A549 (cell line): ENCODE measurements at regions not wholly inside any gene's neighbourhood (a gene's known extent, or its start where the extent isn't known, plus 50 kb on each side); places are given as distances from the start of the nearest gene placed in this dataset.
"Not testable (repeated sequence)": the region's sequence is repeated elsewhere in the genome, so short reads cannot be mapped to it uniquely, and the experiment has no call there.

Experiments used
- ATAC-seq, 2 experiments: fragments of 200-7000 bp in 1 of 2; fragments of >200 bp in 1 of 2; cut with Nextera tagmentation in 1 of 2; cut with Tn5 transposase in 1 of 2; 3 replicates each; pipeline versions ENCODE4 v1.8.0 to v1.9.1; 2018 to 2020; ENCODE audit warnings: mild to moderate bottlenecking in 1 of 2, moderate library complexity in 1 of 2
- CTCF ChIA-PET: fragments of 300-600 bp; sonication (Branson Sonifier 250); formaldehyde crosslinking; extraction: SDS; loops from one replicate; lab custom pipeline; 2021; ENCODE audit warnings: antibody characterized with exemption, inconsistent platforms; lab: Yijun Ruan, JAX
- POLR2A ChIA-PET: fragments of 350-600 bp; formaldehyde crosslinking; extraction: SDS; loops from one replicate; lab custom pipeline; 2021; ENCODE audit warnings: antibody characterized with exemption, inconsistent platforms; lab: Yijun Ruan, JAX
- DNase-seq, 2 experiments: peaks; one replicate each; pipeline versions ENCODE4 v3.0.0 to v3.0.0-alpha.2; 2011 to 2016; ENCODE audit warnings: low read depth in 1 of 2, low spot score in 1 of 2
- FAIRE-seq: peaks from 2 replicates; lab custom pipeline; 2011; peaks lifted over from hg19 to GRCh38; lab: Jason Lieb, UNC
- H3K27ac ChIP-seq, 2 experiments: fragments of >200 bp; sonication (Bioruptor Twin); formaldehyde crosslinking; 3 replicates each; pipeline ENCODE4 v1.5.1; 2016 to 2017
- H3K4me1 ChIP-seq: fragments of >200 bp; sonication (Bioruptor Twin); formaldehyde crosslinking; 3 replicates; pipeline ENCODE4 v1.6.1; 2016
- H3K4me2 ChIP-seq: fragments of >200 bp; sonication (Bioruptor Twin); formaldehyde crosslinking; 3 replicates; pipeline ENCODE4 v1.6.1; 2016
- H3K4me3 ChIP-seq: fragments of >200 bp; sonication (Bioruptor Twin); formaldehyde crosslinking; 3 replicates; pipeline ENCODE4 v1.5.1; 2016
- H3K9me3 ChIP-seq: fragments of >200 bp; sonication (Bioruptor Twin); formaldehyde crosslinking; 3 replicates; pipeline ENCODE4 v1.6.1; 2016
- CBX8 ChIP-seq: fragments of 200-600 bp; sonication (generic); IDR thresholded peaks from 2 replicates; pipeline ENCODE4 v1.6.1; 2016
- CHD2 ChIP-seq: fragments of 150-350 bp; IDR thresholded peaks from 2 replicates; pipeline ENCODE4 v1.6.1; 2014; ENCODE audit warnings: low read length; ENCODE audit not compliant: partially characterized antibody
- CTCF ChIP-seq: fragments of >200 bp; sonication (Bioruptor Twin); formaldehyde crosslinking; IDR thresholded peaks from 3 replicates; pipeline ENCODE4 v1.5.1; 2016
- E2F6 ChIP-seq: IDR thresholded peaks from 2 replicates; pipeline ENCODE4 v1.6.1; 2012; ENCODE audit warnings: low read depth, borderline replicate concordance
- EHF ChIP-seq: fragments of 250-450 bp; sonication (Bioruptor Pico); IDR thresholded peaks from 2 replicates; pipeline ENCODE4 v1.5.0; 2020; ENCODE audit warnings: mild to moderate bottlenecking
- EHMT2 ChIP-seq: fragments of 200-600 bp; sonication (generic); IDR thresholded peaks from 2 replicates; pipeline ENCODE4 v1.6.1; 2016; ENCODE audit warnings: antibody characterized with exemption, low read depth, mild to moderate bottlenecking, moderate library complexity
- EP300 ChIP-seq, 2 experiments: fragments of >200 bp; sonication (Bioruptor Twin); formaldehyde crosslinking; IDR thresholded peaks; 2 replicates in 1 of 2; 3 replicates in 1 of 2; pipeline ENCODE4 v1.6.1; 2016 to 2017
- ESRRA ChIP-seq: fragments of 150-350 bp; IDR thresholded peaks from 2 replicates; pipeline ENCODE4 v1.6.1; 2014; ENCODE audit warnings: mild to moderate bottlenecking, low read length, borderline replicate concordance
- FOSB ChIP-seq: fragments of 250-450 bp; sonication (Bioruptor Pico); IDR thresholded peaks from 2 replicates; pipeline ENCODE4 v1.5.0; 2020; ENCODE audit warnings: mild to moderate bottlenecking, moderate library complexity
- FOXS1 ChIP-seq: fragments of 250-450 bp; sonication (Bioruptor Pico); IDR thresholded peaks from 2 replicates; pipeline ENCODE4 v1.5.0; 2020; ENCODE audit warnings: mild to moderate bottlenecking, moderate library complexity
- HDAC2 ChIP-seq: fragments of 200-600 bp; sonication (generic); IDR thresholded peaks from 2 replicates; pipeline ENCODE4 v1.6.1; 2016
- HOXB5 ChIP-seq: fragments of 250-450 bp; sonication (Bioruptor Pico); IDR thresholded peaks from 2 replicates; pipeline ENCODE4 v1.5.0; 2020; ENCODE audit warnings: mild to moderate bottlenecking, moderate library complexity
- JUN ChIP-seq, 2 experiments: fragments of >200 bp; sonication (Bioruptor Twin); formaldehyde crosslinking; IDR thresholded peaks; 2 replicates in 1 of 2; 3 replicates in 1 of 2; pipeline ENCODE4 v1.6.1; 2016 to 2017
- NR3C1 ChIP-seq: fragments of >200 bp; sonication (Bioruptor Twin); formaldehyde crosslinking; IDR thresholded peaks from 3 replicates; pipeline ENCODE4 v1.6.1; 2017
- POLR2AphosphoS2 ChIP-seq: conservative IDR thresholded peaks from 2 replicates; pipeline ENCODE4 v1.6.1; 2012; ENCODE audit warnings: low read length, improper control_type of control experiment, inconsistent platforms
- RAD21 ChIP-seq, 2 experiments: fragments of >200 bp in 1 of 2; sonication (Bioruptor Twin) in 1 of 2; formaldehyde crosslinking in 1 of 2; IDR thresholded peaks in 1 of 2; conservative IDR thresholded peaks in 1 of 2; 2 replicates in 1 of 2; 3 replicates in 1 of 2; pipeline ENCODE4 v1.6.1; 2012 to 2018; ENCODE audit warnings: inconsistent platforms in 1 of 2
- RFX5 ChIP-seq: fragments of 450-650 bp; IDR thresholded peaks from 2 replicates; pipeline ENCODE4 v1.7.1; 2014; ENCODE audit warnings: antibody characterized with exemption, mild to moderate bottlenecking, moderate library complexity
- SMC3 ChIP-seq: fragments of >200 bp; sonication (Bioruptor Twin); formaldehyde crosslinking; IDR thresholded peaks from 3 replicates; pipeline ENCODE4 v1.6.1; 2018; ENCODE audit warnings: inconsistent platforms
- USF2 ChIP-seq: fragments of 450-650 bp; IDR thresholded peaks from 2 replicates; pipeline ENCODE4 v1.6.1; 2014; ENCODE audit warnings: antibody characterized with exemption
- ZC3H11A ChIP-seq: fragments of 450-650 bp; IDR thresholded peaks from 2 replicates; pipeline ENCODE4 v1.6.1; 2014; ENCODE audit warnings: antibody characterized with exemption, mild to moderate bottlenecking
- ZFP36 ChIP-seq: fragments of 450-650 bp; IDR thresholded peaks from 2 replicates; pipeline ENCODE4 v1.6.1; 2014; ENCODE audit warnings: borderline replicate concordance; ENCODE audit not compliant: partially characterized antibody
- ZNF302 ChIP-seq: fragments of 250-450 bp; sonication (Bioruptor Pico); IDR thresholded peaks from 2 replicates; pipeline ENCODE4 v1.9.0; 2021; ENCODE audit warnings: inconsistent platforms, mild to moderate bottlenecking, moderate library complexity
- WGBS: methylation state at CpG from one replicate; pipeline ENCODE4 v1.1.6; 2017; ENCODE audit errors: missing lambda C conversion rate; 5-methylcytosine and 5-hydroxymethylcytosine counted together
- TF ChIP-seq, protein P1 (sequence below): fragments of 250-450 bp; sonication (Bioruptor Pico); IDR thresholded peaks from 2 replicates; pipeline ENCODE4 v1.5.0; 2020; ENCODE audit warnings: low read depth, mild to moderate bottlenecking, moderate library complexity

DNA sequence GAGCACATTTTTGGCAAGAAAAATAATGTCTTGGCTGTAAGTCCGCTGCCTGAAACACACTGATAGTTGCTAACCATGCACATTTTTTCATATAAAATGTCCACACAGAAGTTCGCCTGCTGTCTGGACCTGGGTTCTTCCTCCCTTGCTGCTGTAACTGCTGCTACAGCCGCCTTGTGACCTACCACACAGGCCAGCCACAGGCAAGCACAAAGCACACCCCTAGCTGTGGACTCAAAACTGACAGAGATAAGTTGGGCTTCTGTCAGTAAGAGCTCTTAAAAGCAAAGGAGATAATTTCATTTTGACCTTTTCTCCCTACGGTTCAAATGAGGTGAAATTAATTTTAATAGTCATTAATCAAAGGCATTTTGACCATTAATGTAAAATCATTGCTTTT, 354.7 kb downstream of the OTUD1 start:
- H3K27ac ChIP-seq: no peak overlapping the region
- no peaks in the 10 kb centered on the region for H3K9me3 ChIP-seq
- no peak overlapping the region for H3K4me2 ChIP-seq
- CTCF ChIA-PET: no interaction called here
- no peak overlapping the region for H3K4me3 ChIP-seq
- no peak for TF ChIP-seq RAD21 (conservative IDR thresholded peaks at IDR 0.05 in 1 of 2, IDR thresholded peaks at IDR 0.05 in 1 of 2)
- no peak for TF ChIP-seq USF2
- no peak for TF ChIP-seq EP300 (IDR thresholded peaks at IDR 0.05)
- no peak for TF ChIP-seq FOXS1
- TF ChIP-seq NR3C1: no peak
- TF ChIP-seq E2F6: no peak
- TF ChIP-seq ESRRA: no peak
- TF ChIP-seq HOXB5: no peak
- TF ChIP-seq HDAC2: no peak
- TF ChIP-seq CTCF: no peak
- TF ChIP-seq JUN (IDR thresholded peaks at IDR 0.05): no peak
- TF ChIP-seq POLR2AphosphoS2: no peak
- TF ChIP-seq RFX5: no peak
- no peak for TF ChIP-seq EHF (CRISPR knock-in tag)
- TF ChIP-seq ZFP36: no peak
- ATAC-seq (no peak), DNase-seq (no peak), FAIRE-seq (no peak)
- no peaks in the 10 kb centered on the region for H3K4me1 ChIP-seq
- under 1% methylated on average over 4 of the region's 4 CpGs for WGBS
- POLR2A ChIA-PET: no interaction called here

GRCh38 chr10:23797452-23797851, 358.6 kb downstream of the OTUD1 start:
- CTCF ChIA-PET: interaction anchor here (0.6 kb wide), 1 partner anchor 327 kb away, joined by 3 read pairs; no protein-coding TSS in a partner anchor
- 13% methylated on average over 4 of the region's 4 CpGs for WGBS
- ATAC-seq, H3K4me2 ChIP-seq, H3K9me3 ChIP-seq, POLR2A ChIA-PET, H3K27ac ChIP-seq, H3K4me3 ChIP-seq, FAIRE-seq, H3K4me1 ChIP-seq, DNase-seq: not testable (repeated sequence)

DNA sequence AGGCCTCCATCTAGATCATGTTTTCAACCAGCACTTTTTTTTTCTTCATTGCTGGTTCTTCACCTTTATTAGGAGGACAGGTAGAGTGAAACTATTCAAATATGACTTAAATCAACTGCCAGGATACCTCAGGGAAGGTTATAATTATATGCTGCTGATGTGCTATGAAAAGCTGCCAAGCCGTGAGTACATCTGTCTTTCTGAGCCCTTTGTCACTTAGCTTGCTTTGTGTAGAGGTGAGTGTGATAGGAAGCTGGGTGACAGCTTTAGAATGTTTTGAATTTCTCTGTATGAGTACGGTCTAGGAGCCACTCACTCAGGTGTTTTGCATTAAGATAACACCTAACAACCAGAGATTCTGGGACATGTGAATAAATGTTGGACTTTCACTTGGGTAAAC, 365.2 kb downstream of the OTUD1 start:
- no peaks in the 10 kb centered on the region for H3K9me3 ChIP-seq
- no peak overlapping the region for H3K4me2 ChIP-seq
- H3K4me1 ChIP-seq: no peaks in the 10 kb centered on the region
- whole genome bisulfite sequencing: 13% methylated on average over 2 of the region's 2 CpGs
- no peak for FAIRE-seq
- no peak for DNase-seq
- ChIA-PET CTCF (no interaction called here), POLR2A (no interaction called here)
- no peak overlapping the region for H3K27ac ChIP-seq
- TF ChIP-seq ZC3H11A: no peak
- no peak for TF ChIP-seq RFX5
- TF ChIP-seq FOSB (CRISPR knock-in tag): no peak
- no peak for TF ChIP-seq SMC3
- TF ChIP-seq, protein P1, sequence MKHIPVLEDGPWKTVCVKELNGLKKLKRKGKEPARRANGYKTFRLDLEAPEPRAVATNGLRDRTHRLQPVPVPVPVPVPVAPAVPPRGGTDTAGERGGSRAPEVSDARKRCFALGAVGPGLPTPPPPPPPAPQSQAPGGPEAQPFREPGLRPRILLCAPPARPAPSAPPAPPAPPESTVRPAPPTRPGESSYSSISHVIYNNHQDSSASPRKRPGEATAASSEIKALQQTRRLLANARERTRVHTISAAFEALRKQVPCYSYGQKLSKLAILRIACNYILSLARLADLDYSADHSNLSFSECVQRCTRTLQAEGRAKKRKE: no peak
- no peak for TF ChIP-seq POLR2AphosphoS2
- no peak for TF ChIP-seq CBX8
- no peak for TF ChIP-seq CHD2
- TF ChIP-seq NR3C1: no peak
- no peak for TF ChIP-seq ZNF302
- no peak for TF ChIP-seq EHMT2
- TF ChIP-seq HOXB5: no peak
- ATAC-seq: no peak
- no peak overlapping the region for H3K4me3 ChIP-seq
